ENCODE measurements at regions not wholly inside any gene's neighbourhood (a gene's known extent, or its start where the extent isn't known, plus 50 kb on each side); places are given as distances from the start of the nearest gene placed in this dataset.

GRCh38 chr20:63082308-63082938 lies 75.7 kb upstream of the BHLHE23 start (continued):
- TF ChIP-seq ZFYVE20 (CRISPR knock-in tag; IDR thresholded peaks at IDR 0.05; ENCODE audit: borderline replicate concordance, low read depth) (peak; percentile 89; the same call in 1 of the 2 replicates), ZNF816 (CRISPR knock-in tag; IDR thresholded peaks at IDR 0.05; ENCODE audit: borderline replicate concordance) (peak; percentile 89; the same call in 1 of the 2 replicates), ZNF296 (CRISPR knock-in tag; conservative IDR thresholded peaks at IDR 0.05) (peak; percentile 88), ZFP36L1 (CRISPR knock-in tag; IDR thresholded peaks at IDR 0.05) (peak; percentile 54; the same call in 1 of the 2 replicates), MXD3 (CRISPR knock-in tag; IDR thresholded peaks at IDR 0.05) (peak; percentile 98), DMTF1 (CRISPR knock-in tag; IDR thresholded peaks at IDR 0.05) (peak; percentile 80; the same call in 1 of the 2 replicates), KDM4B (CRISPR knock-in tag; IDR thresholded peaks at IDR 0.05) (peak; percentile 98), BCL6 (CRISPR knock-in tag; IDR thresholded peaks at IDR 0.05) (peak; percentile 50; the same call in 1 of the 2 replicates), ZNF44 (CRISPR knock-in tag; IDR thresholded peaks at IDR 0.05) (0 out of 2 replicates have a peak, but pooled peaks have one; percentile 42), ZNF329 (CRISPR knock-in tag; IDR thresholded peaks at IDR 0.05; ENCODE audit: low read depth) (no peak), NFAT5 (CRISPR knock-in tag; IDR thresholded peaks at IDR 0.05) (peak; percentile 96), PRDM4 (CRISPR knock-in tag; IDR thresholded peaks at IDR 0.05; ENCODE audit: borderline replicate concordance) (no peak), MYPOP (CRISPR knock-in tag; IDR thresholded peaks at IDR 0.05) (peak; percentile 55; the same call in 1 of the 2 replicates), ZNF850 (CRISPR knock-in tag; conservative IDR thresholded peaks at IDR 0.05) (no peak), KLF15 (CRISPR knock-in tag; IDR thresholded peaks at IDR 0.05; ENCODE audit: borderline replicate concordance) (peak; percentile 74; the same call in 1 of the 2 replicates), GABPB1 (CRISPR knock-in tag; IDR thresholded peaks at IDR 0.05) (peak; percentile 55), ZNF788 (CRISPR knock-in tag; IDR thresholded peaks at IDR 0.05; ENCODE audit: borderline replicate concordance) (peak; percentile 41; the same call in 1 of the 2 replicates)

Data from HepG2 (cell line).